Glutamatergic neuron (in vitro differentiated cells): ENCODE measurements at regions not wholly inside any gene's neighbourhood (a gene's known extent, or its start where the extent isn't known, plus 50 kb on each side); places are given as distances from the start of the nearest gene placed in this dataset.
A peak's percentile ranks its signal among the peaks of the same experiment; 100 is the strongest.

ENCODE experiments used
- DNase-seq: peaks from one replicate; pipeline ENCODE4 v3.0.0; 2022
- H3K27ac Mint-ChIP-seq: one replicate; pipeline ENCODE4 v1.8.0; 2020; ENCODE audit warnings: mild to moderate bottlenecking, mixed read lengths, inconsistent platforms; ENCODE audit not compliant: unreplicated experiment
- H3K27me3 Mint-ChIP-seq: one replicate; pipeline ENCODE4 v1.8.0; 2020; ENCODE audit warnings: mild to moderate bottlenecking, moderate library complexity, mixed read lengths, inconsistent platforms; ENCODE audit not compliant: unreplicated experiment
- H3K36me3 Mint-ChIP-seq: one replicate; pipeline ENCODE4 v1.8.0; 2020; ENCODE audit warnings: mild to moderate bottlenecking, mixed read lengths, inconsistent platforms; ENCODE audit not compliant: unreplicated experiment
- H3K4me1 Mint-ChIP-seq: one replicate; pipeline ENCODE4 v1.8.0; 2020; ENCODE audit warnings: mild to moderate bottlenecking, low read depth, mixed read lengths, inconsistent platforms; ENCODE audit not compliant: unreplicated experiment
- H3K4me3 Mint-ChIP-seq: one replicate; pipeline ENCODE4 v1.8.0; 2020; ENCODE audit warnings: mild to moderate bottlenecking, mixed read lengths, inconsistent platforms; ENCODE audit not compliant: unreplicated experiment
- H3K9me3 Mint-ChIP-seq: one replicate; pipeline ENCODE4 v1.8.0; 2020; ENCODE audit warnings: mild to moderate bottlenecking, moderate library complexity, mixed read lengths, inconsistent platforms; ENCODE audit not compliant: unreplicated experiment
- TF ChIP-seq, protein P1 (sequence below): fragments of 200-600 bp; sonication (generic); IDR thresholded peaks from one replicate; pipeline ENCODE4 v1.5.0; 2021; ENCODE audit not compliant: partially characterized antibody, unreplicated experiment

DNA sequence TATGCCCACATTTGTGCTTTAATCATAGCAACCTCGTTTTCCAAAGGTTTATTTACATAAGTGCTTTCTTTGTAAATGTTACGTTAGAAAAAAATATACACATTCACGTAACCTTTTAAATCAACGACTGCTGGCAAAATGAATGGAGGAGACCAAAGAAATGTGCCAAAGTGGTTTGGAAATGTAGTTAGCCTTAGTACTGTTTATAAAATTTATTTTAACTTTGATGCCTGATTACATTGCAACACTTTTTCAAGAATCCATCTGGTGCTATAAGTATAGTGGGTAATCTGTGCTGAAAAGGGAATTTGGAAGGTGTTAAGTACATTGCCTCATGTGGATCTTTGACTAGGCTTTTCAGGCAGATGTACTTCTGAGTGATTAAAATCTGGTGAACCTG is 108.9 kb downstream of the IFI44 start:
- no peak for DNase-seq
- Mint-ChIP-seq H3K4me1 (no peaks in the 10 kb centered on the region), H3K27me3 (no peaks in the 10 kb centered on the region), H3K27ac (peak overlapping the region; percentile 49), H3K9me3 (peaks cover 2% of the 10 kb centered on the region), H3K4me3 (no peak overlapping the region), H3K36me3 (peaks cover 4% of the 10 kb centered on the region)
- TF ChIP-seq, protein P1, sequence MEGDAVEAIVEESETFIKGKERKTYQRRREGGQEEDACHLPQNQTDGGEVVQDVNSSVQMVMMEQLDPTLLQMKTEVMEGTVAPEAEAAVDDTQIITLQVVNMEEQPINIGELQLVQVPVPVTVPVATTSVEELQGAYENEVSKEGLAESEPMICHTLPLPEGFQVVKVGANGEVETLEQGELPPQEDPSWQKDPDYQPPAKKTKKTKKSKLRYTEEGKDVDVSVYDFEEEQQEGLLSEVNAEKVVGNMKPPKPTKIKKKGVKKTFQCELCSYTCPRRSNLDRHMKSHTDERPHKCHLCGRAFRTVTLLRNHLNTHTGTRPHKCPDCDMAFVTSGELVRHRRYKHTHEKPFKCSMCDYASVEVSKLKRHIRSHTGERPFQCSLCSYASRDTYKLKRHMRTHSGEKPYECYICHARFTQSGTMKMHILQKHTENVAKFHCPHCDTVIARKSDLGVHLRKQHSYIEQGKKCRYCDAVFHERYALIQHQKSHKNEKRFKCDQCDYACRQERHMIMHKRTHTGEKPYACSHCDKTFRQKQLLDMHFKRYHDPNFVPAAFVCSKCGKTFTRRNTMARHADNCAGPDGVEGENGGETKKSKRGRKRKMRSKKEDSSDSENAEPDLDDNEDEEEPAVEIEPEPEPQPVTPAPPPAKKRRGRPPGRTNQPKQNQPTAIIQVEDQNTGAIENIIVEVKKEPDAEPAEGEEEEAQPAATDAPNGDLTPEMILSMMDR, result no peak

DNA sequence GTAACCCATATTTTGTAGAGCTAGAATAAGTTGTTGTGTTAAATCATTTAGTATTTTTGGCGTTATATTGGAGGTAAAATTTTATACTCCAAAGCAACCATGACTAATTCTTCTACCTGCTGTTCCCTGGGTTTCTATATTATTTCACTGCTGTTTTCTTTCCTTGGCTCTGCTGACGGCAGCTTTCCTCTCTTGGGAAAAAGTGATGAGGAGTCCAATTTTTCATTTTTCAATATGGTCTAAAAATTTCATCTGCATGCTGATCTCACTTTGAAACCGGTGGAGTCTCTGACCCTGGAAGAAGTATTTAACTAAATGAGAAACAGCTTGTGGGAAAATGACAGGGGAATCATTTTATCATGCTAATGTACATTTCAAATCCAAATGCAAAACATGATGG is 110.2 kb downstream of the IFI44 start:
- no peaks in the 10 kb centered on the region for H3K27me3 Mint-ChIP-seq

DNA sequence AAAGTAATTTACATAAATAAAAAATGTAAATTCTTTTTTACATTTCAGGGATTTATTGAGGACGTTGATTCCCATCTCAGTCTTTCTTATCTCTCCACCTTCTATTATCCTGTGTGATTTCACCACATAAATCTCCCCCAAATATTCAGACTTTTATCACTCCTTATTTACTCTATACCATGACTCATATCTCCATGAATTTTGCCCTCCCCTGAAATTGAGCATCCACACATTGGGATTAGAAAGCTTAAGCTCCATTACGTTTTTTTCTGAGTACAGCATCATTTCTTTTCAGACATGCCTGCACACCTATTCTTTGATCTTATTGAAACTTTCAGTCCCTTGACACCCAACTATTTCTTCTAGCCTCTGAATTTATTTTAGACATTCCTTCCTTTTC is 111.2 kb downstream of the IFI44 start:
- Mint-ChIP-seq H3K4me1 (no peaks in the 10 kb centered on the region), H3K9me3 (no peaks in the 10 kb centered on the region), H3K36me3 (no peaks in the 10 kb centered on the region), H3K27ac (no peak overlapping the region), H3K4me3 (no peak overlapping the region), H3K27me3 (no peaks in the 10 kb centered on the region)
- TF ChIP-seq, protein P1, result no peak
- no peak for DNase-seq

More for the DNA sequence above, 110.2 kb downstream of the IFI44 start:
- TF ChIP-seq, protein P1, result no peak
- H3K36me3 Mint-ChIP-seq, result no peaks in the 10 kb centered on the region
- DNase-seq, result no peak
- H3K27ac Mint-ChIP-seq, result no peak overlapping the region
- no peaks in the 10 kb centered on the region for H3K4me1 Mint-ChIP-seq
- H3K9me3 Mint-ChIP-seq, result peaks cover 2% of the 10 kb centered on the region
- H3K4me3 Mint-ChIP-seq, result no peak overlapping the region

DNA sequence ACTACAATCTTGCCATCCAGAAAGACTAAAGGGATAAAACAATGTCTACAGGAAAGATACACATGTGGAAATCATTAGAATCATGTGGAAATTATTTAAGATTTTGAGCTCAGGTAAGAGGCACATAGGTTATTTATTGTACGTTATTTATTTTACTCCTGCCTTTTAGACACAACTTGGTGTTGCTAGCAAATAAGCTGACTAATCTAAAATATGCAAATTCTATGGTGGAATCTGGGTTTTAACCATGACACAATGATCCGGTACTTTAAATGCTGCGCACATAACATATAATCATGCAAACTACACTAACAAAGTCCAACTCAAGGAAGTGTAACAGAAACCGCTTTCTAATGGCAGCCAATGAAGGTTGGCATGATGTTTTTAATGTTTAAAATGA is 112.5 kb downstream of the IFI44 start:
- no peak overlapping the region for H3K4me3 Mint-ChIP-seq
- TF ChIP-seq, protein P1, result no peak
- H3K36me3 Mint-ChIP-seq, result no peaks in the 10 kb centered on the region
- DNase-seq, result no peak
- no peaks in the 10 kb centered on the region for H3K4me1 Mint-ChIP-seq
- no peak overlapping the region for H3K27ac Mint-ChIP-seq
- H3K9me3 Mint-ChIP-seq, result no peaks in the 10 kb centered on the region
- peaks cover 1% of the 10 kb centered on the region for H3K27me3 Mint-ChIP-seq

DNA sequence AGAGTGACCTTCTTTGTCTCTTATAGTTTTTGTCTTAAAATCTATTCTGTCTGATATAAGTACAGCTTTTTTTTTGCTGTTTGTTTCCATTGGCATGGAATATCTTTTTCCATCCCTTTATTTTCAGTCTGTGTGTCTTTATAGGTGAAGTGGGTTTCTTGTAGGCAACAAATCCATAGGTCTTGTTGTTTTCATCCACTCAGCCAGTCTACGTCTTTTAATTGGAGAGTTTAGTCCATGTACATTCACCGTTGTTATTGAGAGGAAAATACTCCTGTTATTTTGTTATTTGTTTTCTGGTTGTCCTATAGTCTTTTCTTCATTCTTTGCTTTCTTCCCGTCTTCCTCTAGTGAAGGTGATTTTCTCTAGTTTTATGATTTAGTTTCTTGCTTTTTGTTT is 115.9 kb downstream of the IFI44 start:
- Mint-ChIP-seq H3K4me1 (no peaks in the 10 kb centered on the region), H3K27ac (no peak overlapping the region), H3K27me3 (peaks cover 1% of the 10 kb centered on the region), H3K9me3 (no peaks in the 10 kb centered on the region), H3K4me3 (no peak overlapping the region), H3K36me3 (no peaks in the 10 kb centered on the region)
- TF ChIP-seq, protein P1, result no peak
- DNase-seq, result no peak
